Stimulated activated CD4-positive, alpha-beta T cell treated with anti-CD3 and anti-CD28 coated beads, TNF-alpha, amount 100 ng/mL, for 1 hour (primary cell): ENCODE measurements at regions not wholly inside any gene's neighbourhood (a gene's known extent, or its start where the extent isn't known, plus 50 kb on each side); places are given as distances from the start of the nearest gene placed in this dataset.
"Not testable (repeated sequence)": the region's sequence is repeated elsewhere in the genome, so short reads cannot be mapped to it uniquely, and the experiment has no call there.

Experiments
- DNase-seq, 3 donors: peaks; one replicate each; pipeline ENCODE4 v3.0.0-alpha.2; 2020; ENCODE audit warnings: low read depth in 3 of 3, low spot score in 1 of 3

DNA sequence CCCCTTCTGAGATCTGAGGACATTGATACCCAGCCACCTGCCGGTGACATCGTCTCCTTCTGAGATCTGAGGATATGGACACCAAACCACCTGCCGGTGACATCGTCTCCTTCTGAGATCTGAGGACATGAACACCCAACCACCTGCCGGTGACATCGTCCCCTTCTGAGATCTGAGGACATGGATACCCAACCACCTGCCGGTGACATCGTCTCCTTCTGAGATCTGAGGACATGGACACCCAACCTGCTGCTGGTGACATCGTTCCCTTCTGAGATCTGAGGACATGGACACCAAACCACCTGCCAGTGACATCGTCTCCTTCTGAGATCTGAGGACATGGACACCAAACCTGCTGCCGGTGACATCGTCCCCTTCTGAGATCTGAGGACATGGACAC, 396.1 kb upstream of the TNRC6C start:
- not testable (repeated sequence) for DNase-seq

DNA sequence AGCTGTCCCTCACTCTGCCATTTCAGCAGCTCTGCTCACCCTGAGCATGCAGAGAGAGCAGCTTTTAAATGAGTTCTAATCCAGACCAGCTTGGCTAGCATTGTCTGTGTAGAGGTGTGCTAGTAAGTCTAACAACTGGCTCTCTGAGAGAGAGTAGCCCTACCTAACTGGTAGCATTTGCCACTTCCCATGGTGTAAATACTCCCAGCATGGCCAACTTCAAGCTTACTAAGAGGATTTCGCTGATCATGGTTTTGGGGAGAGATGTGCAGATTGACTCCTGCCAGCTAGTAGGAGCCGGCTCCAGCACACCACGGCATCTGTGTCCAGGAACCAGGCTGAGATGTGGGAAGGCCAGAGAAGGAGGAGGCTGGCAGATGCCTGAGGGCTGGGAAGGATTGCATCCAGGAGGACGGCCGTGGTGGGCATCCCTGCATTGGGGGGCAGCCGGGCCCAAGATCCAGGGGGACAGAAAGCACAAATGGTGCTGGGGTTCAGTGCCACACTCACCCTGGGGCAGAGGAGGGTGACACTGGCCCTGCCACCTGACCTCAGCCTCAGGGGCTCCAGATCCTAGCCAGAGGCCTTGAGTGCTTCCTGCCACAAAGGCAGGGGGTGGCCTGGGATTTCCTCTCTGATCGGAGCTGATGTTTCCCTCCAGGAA, 394.9 kb upstream of the TNRC6C start:
- no peak for DNase-seq

DNA sequence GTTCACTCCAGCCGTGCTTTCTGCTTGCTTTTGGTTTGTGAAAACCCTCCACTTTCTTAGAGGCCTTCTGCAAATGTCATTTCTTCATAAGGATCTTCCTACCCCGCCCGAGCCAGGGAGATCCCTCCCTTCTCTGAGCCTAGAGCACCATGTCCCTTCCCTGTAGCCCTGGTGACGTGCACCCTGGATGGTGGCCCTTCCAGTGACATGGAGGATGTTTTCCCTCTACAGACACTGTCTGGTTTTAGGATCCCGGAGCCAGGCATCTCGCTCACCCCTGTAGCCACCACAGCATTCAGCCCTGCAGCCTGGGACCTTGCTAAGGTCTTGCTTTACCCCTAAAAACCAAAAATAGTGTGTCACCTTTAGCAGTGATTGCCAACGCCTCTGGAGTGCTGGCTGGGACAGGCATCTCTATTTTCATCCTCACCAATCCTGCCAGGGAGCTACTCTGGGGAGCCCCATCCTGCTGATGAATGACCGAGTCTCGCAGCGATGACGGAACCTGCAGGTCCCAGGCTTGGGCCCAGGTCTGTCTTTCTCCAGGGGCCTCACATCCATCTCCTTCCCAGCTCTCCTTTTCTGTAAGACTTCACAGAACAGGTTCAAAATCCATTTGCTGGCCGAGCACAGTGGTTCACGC, 394.1 kb upstream of the TNRC6C start:
- no peak for DNase-seq

DNA sequence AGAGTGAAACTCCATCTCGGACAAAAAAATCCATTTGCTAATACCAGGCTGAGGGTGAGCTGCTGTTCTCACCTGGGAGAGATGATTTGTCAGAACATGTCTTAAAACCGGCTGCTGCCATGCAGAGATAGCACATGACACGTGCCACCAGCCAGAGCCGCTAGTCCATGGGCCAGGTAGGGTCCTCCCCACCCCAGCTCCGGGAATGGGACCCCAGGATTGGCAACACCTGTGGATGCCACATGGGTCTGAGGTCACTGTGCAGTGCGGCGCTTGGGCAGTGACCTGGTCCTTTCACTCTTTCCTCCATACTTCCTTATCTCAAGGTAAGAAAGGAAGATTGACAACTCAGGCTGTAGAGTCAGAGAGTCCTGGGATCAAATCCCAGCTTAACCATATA, 393.3 kb upstream of the TNRC6C start:
- DNase-seq: no peak

DNA sequence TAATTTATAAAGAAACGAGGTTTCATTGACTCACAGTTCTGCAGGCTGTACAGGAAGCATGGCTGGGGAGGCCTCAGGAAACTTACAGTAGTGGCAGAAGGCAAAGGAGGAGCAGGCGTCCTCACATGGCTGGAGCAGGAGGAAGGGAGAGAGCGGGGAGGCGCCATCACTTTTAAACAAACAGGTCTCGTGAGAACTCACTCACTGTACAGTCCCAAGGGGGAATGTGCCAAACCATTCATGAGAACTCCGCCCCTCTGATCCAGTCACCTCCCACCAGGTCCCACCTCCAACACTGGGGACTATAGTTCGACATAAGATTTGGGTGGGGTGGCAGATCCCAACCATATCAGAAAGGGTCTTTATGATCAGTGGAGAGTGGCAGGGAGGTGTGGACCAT, 392.4 kb upstream of the TNRC6C start:
- DNase-seq: no peak

DNA sequence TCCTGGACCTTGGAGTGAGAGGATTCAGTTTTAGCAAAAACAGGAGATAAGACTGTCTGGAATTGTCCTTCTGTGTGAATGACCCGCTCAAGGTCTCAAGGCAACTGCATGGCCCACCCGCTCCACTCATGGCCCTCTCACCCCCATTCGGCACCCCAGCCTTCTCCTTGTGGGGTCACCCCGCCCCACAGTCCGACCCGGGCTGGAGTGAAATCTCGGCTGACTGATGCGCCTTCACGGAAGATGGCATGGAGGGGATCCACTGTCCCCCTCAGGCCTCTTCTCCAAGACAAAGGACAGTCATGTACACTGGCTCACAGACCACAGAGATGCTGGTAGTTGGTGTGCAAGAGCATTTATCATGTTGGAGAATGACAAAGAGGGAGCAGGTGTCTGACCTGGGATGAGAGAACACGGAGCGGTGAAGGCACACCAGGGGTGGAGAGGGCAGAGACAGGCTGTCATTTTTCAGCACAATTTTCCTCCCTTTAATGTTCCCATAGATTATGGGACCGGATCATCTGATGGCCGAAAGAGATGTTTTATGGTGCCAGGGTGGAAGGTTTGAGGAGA, 391.9 kb upstream of the TNRC6C start:
- no peak for DNase-seq

DNA sequence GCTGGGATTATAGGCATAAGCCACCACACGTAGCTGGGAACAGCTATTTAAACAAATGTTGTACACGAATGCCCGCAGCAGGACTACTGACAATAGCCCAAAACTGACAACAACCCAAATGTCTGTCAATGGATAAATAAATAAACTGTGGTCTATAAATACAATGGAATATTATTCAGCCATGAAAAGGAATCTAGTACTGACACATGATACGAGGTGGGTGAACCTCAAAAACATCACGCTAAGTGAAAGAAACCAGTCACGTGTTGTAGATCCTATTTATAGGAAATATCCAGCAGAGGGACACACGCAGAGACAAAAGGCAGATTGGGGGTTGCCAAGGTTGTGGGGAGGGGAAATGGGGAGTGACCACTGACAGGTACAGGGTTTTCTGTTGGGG, 390.0 kb upstream of the TNRC6C start:
- no peak for DNase-seq

DNA sequence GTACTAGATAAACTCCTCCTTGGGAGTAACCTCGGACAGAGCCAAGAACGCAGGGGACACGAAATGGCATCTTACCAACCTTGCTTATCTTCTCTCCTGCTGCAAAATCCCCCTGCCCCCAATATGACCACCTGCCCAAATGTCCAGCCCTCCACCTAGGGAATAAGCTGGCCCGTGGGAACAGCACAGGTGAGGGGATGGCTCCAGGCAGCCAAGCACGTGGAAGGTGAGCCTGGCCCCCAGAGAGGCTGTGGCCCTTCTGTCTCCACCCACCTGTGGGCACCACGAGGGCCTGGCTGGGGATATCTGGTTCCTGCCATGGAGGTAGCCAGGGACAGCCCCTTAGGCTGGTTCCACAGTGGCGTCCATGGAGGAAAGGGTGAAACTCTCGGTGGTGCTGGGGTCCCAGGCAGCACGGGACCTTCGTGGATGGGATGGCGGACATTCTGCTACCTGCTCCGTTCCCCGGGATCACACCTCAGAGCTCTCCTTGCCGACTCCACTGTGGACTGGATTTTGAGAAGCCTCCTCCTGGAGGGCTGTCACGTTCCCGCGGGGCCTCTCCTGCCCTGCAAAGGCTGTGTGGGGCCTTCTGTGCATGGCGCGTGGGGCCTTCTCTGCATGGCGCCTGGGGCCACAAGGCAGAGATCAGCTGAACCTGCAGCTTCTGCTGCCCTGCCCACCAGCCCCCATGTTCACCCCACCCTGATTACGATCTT, 388.5 kb upstream of the TNRC6C start:
- no peak for DNase-seq

DNA sequence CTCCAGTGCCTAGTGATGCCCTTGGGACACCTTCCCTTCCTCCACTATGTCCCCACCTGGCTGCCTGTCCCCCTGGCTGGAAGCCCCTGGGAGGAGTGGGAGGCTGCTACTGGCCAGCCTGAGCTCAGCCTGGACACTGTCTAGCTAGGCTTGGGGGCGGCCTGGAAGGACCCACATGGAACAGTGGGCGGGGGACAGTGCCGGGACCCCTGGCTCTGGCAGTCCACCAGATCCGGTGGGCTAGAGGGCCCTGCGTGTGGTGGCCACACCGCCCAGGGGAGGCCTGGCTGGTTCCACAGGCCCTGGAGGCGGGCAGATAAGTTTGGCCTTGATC, 388.0 kb upstream of the TNRC6C start:
- no peak for DNase-seq

DNA sequence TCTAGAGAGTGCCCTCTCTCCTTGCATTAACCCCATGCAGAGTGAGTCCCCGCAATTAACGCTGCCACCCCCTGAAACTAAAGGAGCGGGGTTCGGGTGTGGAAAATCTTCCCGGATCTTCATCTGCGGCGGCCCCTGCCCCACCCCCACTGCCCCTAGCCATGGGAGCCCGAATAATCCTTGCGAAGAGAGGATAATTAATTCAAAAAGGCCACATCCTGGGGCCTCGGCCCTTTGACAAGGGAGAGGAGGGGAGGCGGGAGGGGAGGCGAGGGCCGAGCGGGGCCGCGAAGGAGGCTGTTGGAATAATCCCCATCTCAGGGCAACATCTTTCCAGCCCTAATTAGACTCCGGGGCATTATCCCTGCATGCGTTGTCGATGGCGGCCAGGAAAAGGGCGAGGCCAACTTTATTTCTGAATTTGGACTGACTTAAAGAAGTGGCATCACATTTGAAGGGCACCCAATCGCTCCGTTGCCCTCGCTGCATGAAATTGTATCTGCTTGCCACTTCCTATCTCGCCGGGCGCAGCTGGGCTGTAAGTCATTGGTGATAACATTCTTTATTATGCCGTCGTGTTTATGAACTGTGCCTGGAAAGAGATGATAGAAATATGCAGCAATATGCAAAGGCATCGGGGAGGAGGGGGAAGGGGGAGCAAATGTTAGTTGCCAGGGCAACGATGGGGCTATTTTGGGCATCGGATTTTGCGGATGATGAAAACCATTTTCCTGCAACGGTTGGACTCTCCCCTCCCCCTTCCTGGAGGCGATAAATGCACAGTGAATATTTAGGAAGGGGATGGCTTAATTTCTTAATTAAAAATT, 387.1 kb upstream of the TNRC6C start:
- DNase-seq: no peak

DNA sequence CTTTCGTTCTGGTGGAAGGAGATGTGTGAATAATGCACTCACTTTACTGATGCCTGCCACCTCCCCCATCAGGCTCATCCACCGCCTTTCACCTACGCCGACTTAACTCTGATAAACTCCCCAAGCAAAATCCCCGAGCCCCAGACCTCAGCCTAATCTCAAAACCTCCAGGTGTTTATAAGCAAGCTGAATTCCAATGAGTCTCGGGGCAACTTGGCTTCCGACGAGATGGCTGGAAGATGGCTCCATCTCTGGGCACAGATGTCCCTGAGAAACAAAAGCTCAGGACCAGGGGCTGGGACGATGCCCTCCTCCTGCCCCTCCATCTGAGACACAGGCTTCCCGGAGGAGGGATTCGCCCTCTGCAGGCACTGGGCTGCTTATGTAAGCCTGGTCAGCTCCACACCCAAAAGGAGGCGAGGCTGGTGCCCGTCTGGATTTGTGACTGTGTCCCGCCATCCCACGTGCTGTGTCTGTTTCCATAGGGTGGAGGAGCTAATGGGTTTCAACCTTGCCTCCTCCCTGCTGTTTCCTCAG, 386.4 kb upstream of the TNRC6C start:
- DNase-seq: no peak

DNA sequence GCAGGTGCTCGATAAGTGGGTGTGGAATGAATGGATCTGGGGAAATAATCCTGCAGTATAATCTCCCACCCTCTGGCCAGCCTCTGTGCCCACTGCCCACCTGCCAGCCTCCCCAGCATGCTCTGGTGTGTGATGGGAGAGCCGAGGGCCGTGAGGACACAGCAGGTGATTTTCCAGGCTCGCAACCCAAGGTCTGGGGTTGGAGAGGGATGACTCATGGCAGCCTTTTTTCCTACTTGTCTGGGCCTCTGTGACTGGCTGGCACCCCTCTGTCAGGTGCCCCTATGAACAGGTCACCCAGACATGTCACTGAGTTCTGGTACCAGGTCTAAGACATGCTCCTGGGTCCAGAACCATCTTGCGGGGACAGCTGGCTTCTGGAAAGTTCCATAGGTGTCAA, 385.7 kb upstream of the TNRC6C start:
- no peak for DNase-seq

DNA sequence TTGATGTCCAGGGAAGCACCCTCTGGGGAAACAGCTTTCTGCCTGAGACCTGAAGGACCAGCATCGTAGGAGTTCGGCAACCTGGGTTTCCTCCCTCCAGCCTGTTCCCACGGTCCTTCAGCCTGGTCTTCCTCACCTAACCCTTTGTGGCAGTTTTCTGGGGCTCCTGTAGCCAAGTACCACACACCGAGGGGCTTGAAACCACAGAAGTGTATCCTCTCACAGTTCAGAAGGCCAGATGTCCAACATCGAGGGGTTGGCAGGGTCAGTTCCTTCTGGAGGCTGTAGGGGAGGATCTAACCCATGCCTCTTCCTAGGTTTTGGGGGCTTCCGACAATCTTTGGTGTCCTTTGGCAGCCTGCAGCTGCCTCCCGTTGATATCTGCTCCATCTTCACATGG, 381.0 kb upstream of the TNRC6C start:
- no peak for DNase-seq

DNA sequence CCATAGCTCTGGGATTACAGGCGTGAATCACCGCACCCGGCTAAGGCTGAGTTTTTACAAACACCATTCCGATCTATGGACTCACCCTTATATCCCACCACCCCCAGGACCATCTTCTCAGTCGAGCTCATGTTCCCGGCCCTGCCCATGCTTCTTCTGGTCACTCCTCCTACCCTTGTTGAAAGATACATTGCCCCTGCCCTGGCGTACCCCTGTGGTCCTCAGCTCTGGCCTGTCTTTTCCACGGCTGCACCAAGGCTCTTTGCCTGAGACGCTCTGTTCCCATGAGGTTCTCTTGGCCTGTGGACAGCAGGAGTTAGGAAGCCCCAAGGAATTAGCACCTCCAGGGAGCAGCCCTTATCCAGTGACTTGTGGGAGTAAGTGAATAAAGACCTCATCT, 379.4 kb upstream of the TNRC6C start:
- DNase-seq: no peak

DNA sequence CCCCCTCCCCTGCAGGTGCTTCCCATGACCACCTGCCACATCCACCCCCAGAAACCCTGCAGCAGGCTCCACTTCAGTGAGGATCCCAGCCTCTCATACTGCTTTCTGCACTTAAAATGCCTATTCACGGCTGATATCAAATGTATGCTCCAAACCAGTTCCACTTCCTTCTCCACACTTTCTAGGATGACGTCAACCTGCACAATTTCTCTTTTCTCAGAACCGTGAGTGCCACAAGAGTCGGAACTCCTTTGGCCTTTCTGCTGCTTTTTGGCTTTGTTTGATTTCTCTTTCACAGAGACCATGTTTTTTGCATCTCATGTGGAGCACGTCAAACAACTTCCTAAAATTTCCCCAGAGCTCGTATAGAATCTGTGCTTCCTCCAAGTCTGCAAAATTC, 378.8 kb upstream of the TNRC6C start:
- DNase-seq: no peak

DNA sequence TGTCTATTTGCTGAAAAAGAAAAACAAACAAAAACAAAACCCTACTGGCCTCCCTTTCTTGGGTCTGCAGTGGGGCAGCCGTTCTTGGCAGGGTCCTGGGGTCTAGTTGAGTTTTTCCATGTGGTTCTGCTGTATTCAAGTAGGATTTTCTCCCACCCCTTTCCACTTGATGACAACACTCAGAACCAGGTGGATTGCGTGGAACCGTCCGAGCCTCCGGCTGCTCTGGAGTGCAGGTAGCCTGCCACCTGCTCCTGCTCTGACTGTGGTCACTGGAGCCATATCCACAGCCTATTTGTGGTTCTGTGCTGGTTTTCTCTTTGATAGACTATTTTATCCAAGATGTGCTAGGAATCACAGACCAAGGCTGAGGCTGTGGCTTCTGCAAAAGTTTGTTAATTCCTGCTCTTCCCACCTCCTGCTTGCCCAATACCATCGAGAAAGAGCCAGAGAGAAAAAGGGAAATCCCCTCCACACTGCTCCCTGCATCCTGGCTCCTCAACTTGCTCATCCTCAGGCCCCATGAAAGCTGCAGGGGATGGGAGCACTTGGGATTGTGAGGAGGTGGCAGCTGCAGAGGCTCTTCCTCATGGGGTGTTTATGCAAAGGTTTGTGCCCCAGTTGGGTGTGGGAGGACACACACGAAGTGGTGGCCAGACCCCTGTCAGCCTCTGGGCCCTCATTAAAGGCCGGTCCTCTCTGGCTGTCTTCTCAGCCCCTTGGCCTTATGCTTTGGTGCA, 377.8 kb upstream of the TNRC6C start:
- DNase-seq: no peak

DNA sequence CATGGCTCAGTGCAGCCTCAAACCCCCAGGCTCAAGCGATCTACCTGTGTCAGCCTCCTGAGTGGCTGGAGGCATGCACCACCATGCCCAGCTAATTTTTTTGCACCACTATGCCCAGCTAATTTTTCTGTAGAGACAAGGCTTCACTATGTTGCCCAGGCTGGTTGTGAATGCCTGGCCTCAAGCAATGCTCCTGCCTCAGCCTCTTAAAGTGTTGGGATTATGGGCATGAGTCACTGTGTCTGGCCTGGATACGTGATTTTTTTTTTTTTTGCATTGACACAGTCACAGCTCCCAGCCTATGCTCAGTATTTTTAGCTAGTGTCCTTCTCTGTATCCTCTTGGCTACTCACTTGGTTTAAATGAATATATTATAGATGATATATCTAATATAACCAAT, 377.0 kb upstream of the TNRC6C start:
- no peak for DNase-seq

DNA sequence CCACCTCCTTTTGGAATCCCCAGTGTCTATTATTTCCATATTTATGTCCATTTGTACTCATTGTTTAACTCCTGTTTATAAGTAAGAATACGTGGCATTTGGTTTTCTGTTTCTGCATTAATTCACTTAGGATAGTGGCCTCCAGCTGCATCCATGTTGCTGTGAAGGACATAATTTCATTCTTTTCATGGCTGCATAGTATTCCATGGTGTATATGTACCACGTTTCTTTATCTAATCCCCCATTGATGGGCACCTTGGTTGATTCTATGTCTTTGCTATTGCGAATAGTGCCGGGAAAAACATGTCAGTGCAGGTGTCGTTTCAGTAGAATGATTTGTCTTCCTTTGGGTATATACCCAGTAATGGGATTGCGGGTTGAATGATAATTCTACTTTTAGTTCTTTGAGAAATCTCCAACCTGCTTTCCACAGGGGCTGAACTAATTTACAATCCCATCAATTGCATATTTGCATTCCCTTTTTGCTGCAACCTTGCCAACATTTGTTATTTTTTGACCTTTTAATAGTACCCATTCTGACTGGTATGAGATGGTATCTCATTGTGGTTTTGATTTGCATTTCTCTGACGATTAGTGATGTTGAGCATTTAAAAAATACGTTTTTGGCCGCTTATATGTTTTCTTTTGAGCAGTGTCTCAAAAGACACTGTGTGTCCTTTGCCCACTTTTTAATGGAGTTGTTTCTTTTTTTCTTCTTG, 373.2 kb upstream of the TNRC6C start:
- DNase-seq: no peak

DNA sequence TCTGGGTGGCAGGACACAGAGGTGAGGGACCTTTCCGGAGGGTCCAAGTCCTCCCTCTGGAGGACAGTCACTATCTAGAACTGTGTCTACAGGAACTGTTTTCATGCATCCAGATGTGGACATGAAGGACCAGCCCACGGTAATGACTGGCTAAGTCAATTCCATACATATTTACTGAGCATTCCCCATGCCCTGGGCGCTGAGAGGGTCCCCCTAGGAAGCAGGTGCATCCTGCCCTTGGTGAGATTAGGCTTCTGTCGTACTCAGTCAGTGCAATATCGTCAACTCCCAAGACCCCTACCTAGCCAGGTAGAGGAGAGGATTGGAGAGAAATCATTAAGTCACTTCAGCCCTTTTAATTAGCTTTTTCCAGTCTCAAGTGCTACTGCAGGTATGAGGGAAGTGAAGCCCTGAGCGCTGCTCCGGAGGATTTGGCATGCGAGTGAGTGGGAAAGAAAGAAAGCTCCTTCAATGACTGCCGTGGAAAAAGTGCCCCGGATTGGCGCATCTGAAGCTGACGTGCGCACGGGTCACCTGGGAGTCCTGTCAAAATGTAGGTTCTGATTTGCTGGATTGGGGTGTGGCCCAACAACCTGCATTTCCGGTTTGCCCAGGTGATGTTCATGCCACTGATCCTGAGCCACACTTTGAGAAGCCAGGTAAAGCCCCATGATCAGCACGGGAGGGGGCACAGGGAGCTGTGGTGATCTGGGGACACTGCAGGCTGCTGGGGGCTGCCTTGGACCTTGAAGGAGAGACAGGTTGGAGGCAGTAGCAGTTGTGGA, 367.4 kb upstream of the TNRC6C start:
- DNase-seq: no peak
